ENCODE measurements at regions not wholly inside any gene's neighbourhood (a gene's known extent, or its start where the extent isn't known, plus 50 kb on each side); places are given as distances from the start of the nearest gene placed in this dataset.

- TF ChIP-seq CTCF (IDR thresholded peaks at IDR 0.05) = no peak
- TF ChIP-seq POLR2A (IDR thresholded peaks at IDR 0.05; ENCODE audit: low read depth) = no peak
Measured at GRCh38 chr20:55778796-55779195, 226.5 kb downstream of the CBLN4 start.

Data from esophagus muscularis mucosa (tissue), 3 donors.